Neural cell (in vitro differentiated cells): ENCODE measurements at regions not wholly inside any gene's neighbourhood (a gene's known extent, or its start where the extent isn't known, plus 50 kb on each side); places are given as distances from the start of the nearest gene placed in this dataset.

Experiments used
- H2AFZ ChIP-seq: fragments of 200-600, 300-800 bp; sonication (generic), shearing (Covaris generic); 2 replicates; pipeline ENCODE4 v1.6.0; 2014; ENCODE audit warnings: low read depth, mild to moderate bottlenecking, antibody characterized with exemption, low read length, moderate library complexity
- H3F3A ChIP-seq: fragments of 200-600 bp; shearing (Covaris generic); 2 replicates; pipeline ENCODE4 v1.6.1; 2016; ENCODE audit warnings: mild to moderate bottlenecking, moderate library complexity, mixed read lengths, antibody characterized with exemption, low read length; ENCODE audit not compliant: insufficient read depth, poor library complexity, severe bottlenecking
- H3K27ac ChIP-seq: fragments of 200-600, 300-800 bp; sonication (generic), shearing (Covaris generic); 2 replicates; pipeline ENCODE4 v1.5.1; 2014; ENCODE audit warnings: mild to moderate bottlenecking, low read length, moderate library complexity
- H3K27me3 ChIP-seq: fragments of 300-800, 200-600 bp; sonication (generic), shearing (Covaris generic); 2 replicates; pipeline ENCODE4 v1.6.0; 2014; ENCODE audit warnings: mild to moderate bottlenecking, low read depth, low read length, moderate library complexity; ENCODE audit not compliant: insufficient read depth
- H3K36me3 ChIP-seq: fragments of 300-800, 200-600 bp; sonication (generic), shearing (Covaris generic); 2 replicates; pipeline ENCODE4 v1.5.1; 2014; ENCODE audit warnings: mild to moderate bottlenecking, antibody characterized with exemption, low read length, moderate library complexity; ENCODE audit not compliant: insufficient read depth
- H3K4me2 ChIP-seq: fragments of 300-800, 200-600 bp; sonication (generic), shearing (Covaris generic); 2 replicates; pipeline ENCODE4 v1.6.0; 2014; ENCODE audit warnings: mild to moderate bottlenecking, low read length
- H3K4me3 ChIP-seq: fragments of 300-800, 200-600 bp; sonication (generic), shearing (Covaris generic); 2 replicates; pipeline ENCODE4 v1.5.1; 2014; ENCODE audit warnings: mild to moderate bottlenecking, low read length, moderate library complexity
- H3K79me2 ChIP-seq: fragments of 200-600 bp; shearing (Covaris generic); replicated peaks from 2 replicates; pipeline ENCODE4 v1.6.0; 2014; ENCODE audit warnings: mild to moderate bottlenecking, low read length, moderate library complexity; ENCODE audit not compliant: insufficient read depth
- H3K9ac ChIP-seq: fragments of 300-800, 200-600 bp; sonication (generic), shearing (Covaris generic); 2 replicates; pipeline ENCODE4 v1.6.1; 2016; ENCODE audit warnings: mild to moderate bottlenecking, low read length, mixed read lengths
- H3K9me2 ChIP-seq: fragments of 200-600 bp; shearing (Covaris generic); 2 replicates; pipeline ENCODE4 v1.6.1; 2016; ENCODE audit warnings: mild to moderate bottlenecking, low read length, mixed read lengths; ENCODE audit not compliant: insufficient read depth
- H3K9me3 ChIP-seq: fragments of 200-600, 300-800 bp; sonication (generic), shearing (Covaris generic); 2 replicates; pipeline ENCODE4 v1.6.1; 2016; ENCODE audit warnings: mild to moderate bottlenecking, mixed run types, low read length, moderate library complexity, mixed read lengths
- H4K20me1 ChIP-seq: fragments of 200-600 bp; shearing (Covaris generic); 2 replicates; pipeline ENCODE4 v1.6.1; 2016; ENCODE audit warnings: mild to moderate bottlenecking, mixed run types; ENCODE audit not compliant: insufficient read depth
- EP300 ChIP-seq: fragments of 450-650 bp; conservative IDR thresholded peaks from 2 replicates; pipeline ENCODE4 v1.6.1; 2014; ENCODE audit warnings: antibody characterized with exemption, mild to moderate bottlenecking, moderate library complexity; ENCODE audit not compliant: poor library complexity, severe bottlenecking
- EZH2 ChIP-seq: fragments of 200-600, 300-800 bp; shearing (Covaris generic), sonication (generic); IDR thresholded peaks from 2 replicates; pipeline ENCODE4 v1.6.1; 2014; ENCODE audit warnings: antibody characterized with exemption, low read length, borderline replicate concordance, mild to moderate bottlenecking; ENCODE audit not compliant: insufficient read depth, poor library complexity, severe bottlenecking
- RAD21 ChIP-seq: fragments of 450-650 bp; conservative IDR thresholded peaks from 2 replicates; pipeline ENCODE4 v1.6.1; 2014; ENCODE audit warnings: antibody characterized with exemption, mild to moderate bottlenecking, moderate library complexity
- SMC3 ChIP-seq: fragments of 450-650 bp; conservative IDR thresholded peaks from 2 replicates; pipeline ENCODE4 v1.6.1; 2014; ENCODE audit warnings: antibody characterized with exemption, mild to moderate bottlenecking, moderate library complexity; ENCODE audit not compliant: poor library complexity
- TAF1 ChIP-seq: IDR thresholded peaks from 2 replicates; pipeline ENCODE4 v1.6.1; 2012; ENCODE audit warnings: low read depth
- TF ChIP-seq, protein P1 (sequence below): IDR thresholded peaks from 2 replicates; pipeline ENCODE4 v1.6.1; 2012; ENCODE audit warnings: borderline replicate concordance

- H3K9ac ChIP-seq = no peak overlapping the region
- no peak overlapping the region for H2AFZ ChIP-seq
- H3K4me2 ChIP-seq = no peak overlapping the region
- no peak for TF ChIP-seq TAF1
- no peak for TF ChIP-seq EZH2
- TF ChIP-seq SMC3 = no peak
- TF ChIP-seq, protein P1, sequence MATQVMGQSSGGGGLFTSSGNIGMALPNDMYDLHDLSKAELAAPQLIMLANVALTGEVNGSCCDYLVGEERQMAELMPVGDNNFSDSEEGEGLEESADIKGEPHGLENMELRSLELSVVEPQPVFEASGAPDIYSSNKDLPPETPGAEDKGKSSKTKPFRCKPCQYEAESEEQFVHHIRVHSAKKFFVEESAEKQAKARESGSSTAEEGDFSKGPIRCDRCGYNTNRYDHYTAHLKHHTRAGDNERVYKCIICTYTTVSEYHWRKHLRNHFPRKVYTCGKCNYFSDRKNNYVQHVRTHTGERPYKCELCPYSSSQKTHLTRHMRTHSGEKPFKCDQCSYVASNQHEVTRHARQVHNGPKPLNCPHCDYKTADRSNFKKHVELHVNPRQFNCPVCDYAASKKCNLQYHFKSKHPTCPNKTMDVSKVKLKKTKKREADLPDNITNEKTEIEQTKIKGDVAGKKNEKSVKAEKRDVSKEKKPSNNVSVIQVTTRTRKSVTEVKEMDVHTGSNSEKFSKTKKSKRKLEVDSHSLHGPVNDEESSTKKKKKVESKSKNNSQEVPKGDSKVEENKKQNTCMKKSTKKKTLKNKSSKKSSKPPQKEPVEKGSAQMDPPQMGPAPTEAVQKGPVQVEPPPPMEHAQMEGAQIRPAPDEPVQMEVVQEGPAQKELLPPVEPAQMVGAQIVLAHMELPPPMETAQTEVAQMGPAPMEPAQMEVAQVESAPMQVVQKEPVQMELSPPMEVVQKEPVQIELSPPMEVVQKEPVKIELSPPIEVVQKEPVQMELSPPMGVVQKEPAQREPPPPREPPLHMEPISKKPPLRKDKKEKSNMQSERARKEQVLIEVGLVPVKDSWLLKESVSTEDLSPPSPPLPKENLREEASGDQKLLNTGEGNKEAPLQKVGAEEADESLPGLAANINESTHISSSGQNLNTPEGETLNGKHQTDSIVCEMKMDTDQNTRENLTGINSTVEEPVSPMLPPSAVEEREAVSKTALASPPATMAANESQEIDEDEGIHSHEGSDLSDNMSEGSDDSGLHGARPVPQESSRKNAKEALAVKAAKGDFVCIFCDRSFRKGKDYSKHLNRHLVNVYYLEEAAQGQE = no peak
- TF ChIP-seq RAD21 = no peak
- no peak for TF ChIP-seq EP300
- no peaks in the 10 kb centered on the region for H3K36me3 ChIP-seq
- H3K9me3 ChIP-seq = peaks cover 4% of the 10 kb centered on the region
- H3K27me3 ChIP-seq = no peaks in the 10 kb centered on the region
- no peak overlapping the region for H3K27ac ChIP-seq
- H3K9me2 ChIP-seq = no peaks in the 10 kb centered on the region
- no peaks in the 10 kb centered on the region for H3K79me2 ChIP-seq
- no peaks in the 10 kb centered on the region for H3F3A ChIP-seq
- no peak overlapping the region for H3K4me3 ChIP-seq
- no peaks in the 10 kb centered on the region for H4K20me1 ChIP-seq
These were observed 369.0 kb upstream of the EEF2KMT start for GRCh38 chr16:5466551-5466950.

GRCh38 chr16:5465714-5466113 lies 368.1 kb upstream of the EEF2KMT start:
- Histone ChIP-seq H3K9me2 (no peaks in the 10 kb centered on the region), H3K4me3 (no peak overlapping the region), H3F3A (no peaks in the 10 kb centered on the region), H3K4me2 (no peak overlapping the region), H3K9me3 (peaks cover 4% of the 10 kb centered on the region), H3K27ac (no peak overlapping the region), H4K20me1 (no peaks in the 10 kb centered on the region), H3K79me2 (no peaks in the 10 kb centered on the region), H3K36me3 (no peaks in the 10 kb centered on the region), H3K27me3 (no peaks in the 10 kb centered on the region), H2AFZ (no peak overlapping the region), H3K9ac (no peak overlapping the region)
- TF ChIP-seq, protein P1 = no peak
- TF ChIP-seq EP300 (no peak), SMC3 (no peak), RAD21 (no peak), EZH2 (no peak)
